Fibroblast of skin of back (primary cell): ENCODE measurements at regions not wholly inside any gene's neighbourhood (a gene's known extent, or its start where the extent isn't known, plus 50 kb on each side); places are given as distances from the start of the nearest gene placed in this dataset.

Source experiments
- DNase-seq: peaks from one replicate; pipeline ENCODE4 v3.0.0-alpha.2; 2013

DNA sequence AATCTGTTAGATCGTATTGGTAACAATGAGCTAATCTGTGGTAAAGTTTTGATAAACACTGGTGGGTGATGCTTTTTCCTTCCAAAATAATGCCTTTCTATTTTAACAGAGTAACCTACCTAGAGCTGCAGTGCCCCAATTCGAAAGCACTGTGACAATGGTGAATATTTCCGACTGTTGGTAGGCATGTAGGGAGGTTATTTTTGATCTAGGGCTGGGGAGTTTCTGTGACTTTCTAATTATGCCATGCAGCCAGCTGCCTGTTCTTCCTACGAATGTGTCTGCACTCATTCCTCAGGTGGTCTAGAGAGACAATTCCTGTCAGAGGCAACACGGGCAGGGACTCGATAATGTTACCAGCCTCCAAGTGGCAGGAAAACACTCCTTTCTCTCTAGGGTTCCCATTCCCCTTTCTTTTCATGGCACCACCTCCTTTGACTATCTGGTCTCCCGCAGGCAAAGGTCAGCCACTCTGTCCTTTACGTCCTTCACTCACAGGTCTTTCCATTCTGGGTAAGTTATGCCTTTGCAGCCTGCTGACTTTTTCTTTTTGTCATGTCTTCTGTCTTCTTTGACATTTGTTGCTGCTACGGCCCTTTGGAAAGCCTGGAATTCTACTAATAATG, 167.2 kb upstream of the MGAT5 start:
- DNase-seq = no peak

DNA sequence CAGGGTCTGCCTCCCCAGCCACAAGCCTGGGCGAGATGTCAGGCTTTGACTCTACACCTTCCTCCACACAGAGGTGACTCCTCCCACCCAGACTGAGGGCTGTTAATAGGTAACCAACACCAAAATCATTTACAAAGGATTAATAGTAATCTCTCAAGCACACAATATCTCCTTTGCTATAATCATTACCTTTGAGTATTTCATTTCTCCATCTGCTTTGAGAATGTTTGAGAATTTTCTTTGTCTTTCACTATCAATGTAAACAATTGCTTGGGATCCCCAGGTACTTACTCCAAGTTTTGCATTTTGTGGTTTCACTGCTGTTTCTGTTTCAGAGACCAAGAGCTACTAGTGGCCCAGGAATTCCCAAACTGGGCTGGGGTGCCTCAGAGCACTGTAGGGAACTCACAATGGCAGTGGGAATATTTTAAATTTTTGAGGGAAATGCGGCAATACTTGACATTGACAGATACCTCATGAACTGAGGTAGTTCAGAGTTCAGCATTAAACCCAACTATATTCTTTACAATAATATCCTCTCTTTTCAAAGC, 166.4 kb upstream of the MGAT5 start:
- DNase-seq = no peak

DNA sequence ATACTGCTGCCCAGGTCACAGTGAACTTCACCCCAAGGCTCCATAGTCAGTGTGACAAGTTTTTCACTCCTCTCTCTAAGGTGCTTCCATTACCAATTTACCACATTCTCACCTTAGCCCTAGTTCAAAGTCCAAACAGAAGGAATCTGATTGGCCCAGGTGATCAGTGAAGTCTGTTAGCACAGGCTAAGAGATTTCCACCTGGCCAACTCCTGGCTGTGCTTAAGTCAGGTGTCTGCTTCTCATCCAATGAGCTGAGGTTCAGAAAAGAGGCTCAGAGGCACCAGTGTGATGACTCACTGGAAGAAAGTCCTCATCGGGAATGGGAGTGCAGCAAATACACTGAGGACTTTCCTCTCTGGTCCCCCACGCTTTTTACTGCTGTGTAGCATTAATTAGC, 164.4 kb upstream of the MGAT5 start:
- DNase-seq = no peak

DNA sequence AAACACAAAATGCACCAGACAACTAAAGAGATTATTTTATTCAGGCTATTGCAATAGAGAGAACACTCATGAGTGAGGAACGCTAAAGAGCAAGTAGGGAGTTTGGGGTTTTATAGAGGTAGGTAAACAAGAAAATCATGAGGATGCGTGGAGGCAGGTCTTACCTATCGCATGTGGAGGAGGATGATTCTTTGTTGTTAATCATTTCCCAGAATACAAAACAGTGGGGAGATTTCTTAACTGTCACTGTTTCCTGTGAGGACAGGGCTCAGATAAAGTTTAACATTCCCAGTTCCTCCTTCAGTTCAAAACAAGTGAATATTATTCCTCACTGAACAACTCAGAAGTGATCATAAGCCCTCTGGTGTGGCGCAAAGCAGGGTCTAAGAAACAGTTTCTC, 156.1 kb upstream of the MGAT5 start:
- DNase-seq = no peak

DNA sequence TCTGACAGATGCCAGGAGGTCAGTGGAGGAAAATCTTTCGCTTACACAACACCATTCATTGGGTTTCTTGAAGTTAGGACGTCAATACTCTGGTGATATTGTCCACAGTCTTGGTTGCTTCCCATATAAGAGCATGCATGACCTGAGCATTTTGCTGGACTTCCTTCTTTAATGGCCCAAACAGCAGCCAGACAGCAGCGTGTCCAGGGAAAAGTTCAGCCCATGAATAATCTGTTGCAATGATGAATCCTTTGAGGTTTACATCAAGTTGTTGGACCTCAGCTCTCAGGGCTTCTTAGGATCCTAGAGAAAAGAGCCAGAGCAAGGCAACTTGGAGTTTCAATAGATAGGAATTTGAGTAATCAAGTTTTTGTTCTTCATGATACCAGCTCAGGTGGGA, 155.6 kb upstream of the MGAT5 start:
- DNase-seq = no peak

DNA sequence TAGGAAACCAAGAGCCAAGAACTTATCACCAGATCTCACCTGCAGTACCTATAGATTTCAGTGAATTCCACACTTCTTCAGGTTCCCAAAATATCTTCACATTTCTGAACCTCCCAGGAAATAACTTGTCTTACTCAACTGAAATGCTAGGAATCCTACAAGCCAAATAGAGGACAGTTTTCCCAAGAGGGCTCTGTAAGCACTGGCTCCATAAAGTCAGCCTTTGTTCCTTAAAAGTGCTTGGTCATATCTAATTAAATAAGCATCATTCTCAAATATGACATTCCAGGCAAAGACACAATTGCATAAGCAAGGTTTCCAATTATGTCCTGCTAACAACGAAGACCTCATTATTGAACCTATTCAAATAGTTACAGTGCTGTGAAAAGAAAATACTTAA, 154.6 kb upstream of the MGAT5 start:
- peak; percentile 44 for DNase-seq

DNA sequence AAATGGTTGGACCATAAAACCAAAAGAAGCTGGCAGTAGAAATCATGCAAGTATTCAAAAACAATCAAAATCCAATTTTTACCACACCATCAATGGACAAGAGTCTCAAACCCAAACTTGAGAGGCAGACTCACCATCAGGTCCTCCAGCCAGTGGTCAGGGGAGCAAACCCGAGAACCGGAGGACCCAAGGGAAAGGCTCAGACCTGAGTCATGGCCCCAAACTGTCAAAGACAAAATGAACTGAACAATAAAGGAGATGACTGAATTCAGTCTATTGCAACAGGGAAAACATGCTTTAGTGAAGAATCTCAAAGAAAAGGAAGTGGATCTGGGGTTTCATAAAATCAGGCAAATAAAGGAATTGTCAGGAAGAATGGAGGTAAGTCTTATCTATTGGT, 150.7 kb upstream of the MGAT5 start:
- peak; percentile 23 for DNase-seq

DNA sequence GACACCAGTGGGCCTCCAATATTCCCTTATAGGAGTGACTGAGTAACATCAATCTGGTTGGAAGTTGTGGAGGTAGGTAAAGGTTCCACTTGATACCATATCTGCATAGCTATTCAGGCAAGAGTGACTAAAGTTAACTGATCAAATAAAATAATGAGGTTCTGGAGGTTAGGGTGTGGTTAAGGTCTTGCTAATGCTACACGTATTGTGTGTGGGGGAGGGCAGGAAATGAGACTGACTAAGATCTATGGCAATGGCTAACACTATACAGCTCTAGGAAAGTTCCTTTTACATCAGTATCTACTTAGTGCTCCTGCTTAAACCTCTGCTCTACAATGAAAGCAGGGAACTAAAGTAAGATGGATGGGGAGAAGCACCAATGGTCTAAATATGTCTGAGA, 149.1 kb upstream of the MGAT5 start:
- DNase-seq = no peak

DNA sequence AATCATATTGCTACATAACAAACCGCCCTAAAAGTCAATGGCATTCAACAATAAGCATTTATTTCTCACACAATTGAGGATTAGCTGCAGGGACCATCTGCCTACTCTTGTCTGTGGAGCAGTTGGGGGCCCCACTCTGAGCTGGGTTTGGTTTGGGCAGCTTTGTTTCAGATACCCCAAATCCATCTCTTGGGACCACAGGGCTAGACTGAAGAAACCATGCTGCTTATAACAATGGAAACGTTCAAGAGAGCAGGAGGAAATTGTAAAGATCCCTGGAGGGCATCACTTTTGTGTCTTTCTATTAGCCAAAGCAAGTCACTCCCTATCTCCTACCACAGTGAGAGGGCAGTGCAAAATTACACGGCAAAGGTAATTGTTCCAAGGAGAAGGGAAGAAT, 146.5 kb upstream of the MGAT5 start:
- no peak for DNase-seq

DNA sequence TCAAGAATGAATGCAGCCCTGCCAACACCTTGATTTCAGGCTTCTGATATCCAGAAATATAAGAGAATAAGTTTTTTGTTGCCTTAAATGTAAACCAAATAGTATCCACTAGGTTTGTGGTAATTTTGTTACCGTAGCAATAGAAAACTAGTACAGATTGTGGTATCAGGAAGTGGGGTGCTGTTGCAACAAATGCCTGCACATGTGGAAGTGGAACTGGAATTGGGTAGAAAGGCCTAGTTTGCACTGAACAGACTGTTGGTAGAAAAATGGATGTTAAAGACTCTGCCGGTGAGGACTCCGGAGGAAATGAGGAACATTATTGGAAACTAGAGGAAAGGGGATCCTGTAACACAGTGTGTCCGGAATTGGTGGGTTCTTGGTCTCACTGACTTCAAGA, 145.8 kb upstream of the MGAT5 start:
- DNase-seq = no peak

DNA sequence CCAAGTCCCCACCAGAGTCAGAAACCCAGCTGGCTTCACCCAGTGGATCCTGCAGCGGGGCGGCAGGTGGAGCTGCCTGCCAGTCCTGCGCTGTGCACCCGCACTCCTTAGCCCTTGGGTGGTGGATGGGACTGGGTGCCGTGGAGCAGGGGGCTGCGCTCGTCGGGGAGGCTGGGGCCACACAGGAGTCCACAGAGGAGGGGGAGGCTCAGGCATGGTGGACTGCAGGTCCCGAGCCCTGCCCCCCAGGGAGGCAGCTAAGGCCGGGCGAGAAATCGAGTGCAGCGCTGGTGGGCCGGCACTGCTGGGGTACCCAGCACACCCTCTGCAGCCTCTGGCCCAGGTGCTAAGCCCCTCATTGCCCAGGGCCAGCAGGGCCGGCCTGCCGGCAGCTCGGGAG, 144.6 kb upstream of the MGAT5 start:
- DNase-seq = no peak

DNA sequence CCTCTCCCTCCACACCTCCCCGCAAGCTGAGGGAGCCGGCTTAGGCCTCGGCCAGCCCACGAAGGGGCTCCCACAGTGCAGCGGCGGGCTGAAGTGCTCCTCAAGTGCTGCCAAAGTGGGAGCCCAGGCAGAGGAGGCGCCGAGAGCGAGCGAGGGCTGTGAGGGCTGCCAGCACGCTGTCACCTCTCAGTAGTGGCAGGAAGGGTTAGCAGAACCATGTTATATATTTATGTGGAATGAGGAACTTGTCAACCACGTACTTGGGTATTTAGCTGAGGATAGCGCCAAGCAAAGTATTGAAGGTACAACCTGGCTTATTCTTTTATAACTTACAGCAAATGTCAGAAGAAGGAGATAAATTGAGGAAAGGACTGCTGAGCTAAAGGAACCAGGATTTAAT, 144.1 kb upstream of the MGAT5 start:
- DNase-seq = no peak

DNA sequence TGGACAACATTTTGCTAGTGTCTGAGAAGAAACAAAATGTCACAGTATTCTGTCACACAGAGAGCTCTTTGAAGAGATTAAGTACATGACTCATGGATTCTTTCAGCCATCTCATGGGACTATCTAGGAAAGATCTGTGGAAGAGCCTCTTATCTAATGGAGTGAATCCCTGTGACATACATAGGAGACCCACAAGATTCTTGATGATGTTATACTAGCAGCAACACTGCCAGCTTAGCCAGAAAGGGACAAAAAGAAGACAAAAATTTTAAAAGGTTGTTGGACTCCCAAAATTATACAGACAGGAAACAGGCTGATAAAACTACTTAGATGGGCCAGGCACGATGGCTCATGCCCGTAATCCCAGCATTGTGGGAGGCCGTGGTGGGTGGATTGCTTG, 143.3 kb upstream of the MGAT5 start:
- DNase-seq = no peak

DNA sequence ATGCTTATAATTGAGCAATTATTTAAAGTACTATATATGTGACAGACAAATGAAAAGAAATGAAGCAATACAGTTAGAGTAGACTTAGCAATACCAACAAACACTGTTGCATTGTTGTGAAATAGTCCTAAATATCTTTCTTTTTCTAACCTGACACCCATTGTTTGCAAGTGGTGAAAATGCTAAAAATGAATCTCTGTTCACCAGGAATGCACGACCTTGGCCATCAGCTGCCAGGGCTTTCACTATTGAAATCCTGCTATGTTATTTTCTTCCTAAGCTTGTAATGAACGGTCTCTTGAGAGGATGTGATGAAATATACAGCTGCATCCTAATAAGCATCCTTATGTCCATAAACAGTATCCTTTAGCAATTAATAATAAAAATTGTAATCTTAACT, 136.2 kb upstream of the MGAT5 start:
- DNase-seq = no peak

DNA sequence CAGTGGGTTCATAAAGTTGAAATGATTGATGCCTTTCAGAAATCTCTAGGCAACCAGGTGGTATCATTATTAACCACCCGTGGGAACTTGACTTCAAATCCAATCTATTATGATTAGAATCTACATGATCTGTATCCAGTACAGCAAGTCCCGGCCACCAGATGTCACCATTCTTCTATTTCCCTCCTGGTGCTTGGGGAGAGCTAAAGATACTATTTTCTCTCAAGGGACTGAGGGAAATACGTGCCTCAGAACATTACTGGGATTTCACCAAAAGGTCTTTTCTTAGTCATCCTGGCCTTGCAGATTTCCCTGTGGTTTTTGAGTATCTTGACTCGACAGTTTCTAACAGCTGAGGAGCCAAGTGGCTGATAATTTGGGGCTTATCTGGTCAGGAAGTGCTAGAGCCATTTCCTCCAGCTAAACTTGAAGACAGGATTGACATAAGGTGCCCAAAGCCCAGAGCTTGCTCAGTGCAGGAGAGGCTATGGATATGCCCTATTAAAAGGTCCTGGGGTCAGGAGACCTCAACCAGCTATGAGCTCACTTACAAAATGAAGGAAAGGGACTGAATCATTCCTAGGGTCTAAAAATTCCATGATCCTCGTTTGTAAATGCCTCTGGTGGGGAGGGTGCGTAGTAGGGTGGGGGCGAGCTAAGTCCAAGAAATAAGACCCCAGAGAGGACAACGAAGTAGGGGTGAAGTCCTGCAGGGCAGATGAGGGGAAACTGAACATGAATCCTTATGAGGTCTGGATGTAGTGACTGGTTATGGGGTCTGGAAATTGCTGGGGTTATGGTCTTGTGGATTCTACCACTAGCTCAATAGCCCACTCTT, 135.4 kb upstream of the MGAT5 start:
- peak; percentile 98 for DNase-seq

DNA sequence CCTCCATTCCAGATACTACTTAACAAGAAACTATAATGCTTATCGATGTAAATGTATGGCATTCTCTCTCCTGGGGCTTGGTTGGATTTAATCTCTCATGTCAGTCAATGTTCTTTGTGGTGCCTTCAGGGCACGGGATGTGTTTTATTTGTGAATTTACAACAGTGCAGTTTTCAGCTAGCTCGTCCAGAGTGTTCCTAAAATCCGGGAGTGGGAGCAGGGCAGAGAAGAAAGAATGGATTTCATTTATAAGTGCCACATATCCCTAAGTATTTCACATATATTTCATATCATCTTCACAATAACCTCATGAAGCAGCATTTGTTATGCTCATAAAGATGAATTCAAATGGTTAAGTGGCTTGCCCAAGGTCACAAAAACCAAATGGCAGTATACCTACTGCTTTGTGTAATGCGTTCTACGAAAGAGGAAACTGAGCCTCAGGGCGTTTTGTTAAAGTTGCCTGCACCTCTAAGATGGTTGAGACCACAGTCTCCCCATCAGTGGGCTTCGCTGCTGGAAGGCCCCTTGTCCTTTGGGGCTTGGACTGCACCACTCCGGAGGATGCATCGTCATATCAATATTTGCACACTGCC, 134.7 kb upstream of the MGAT5 start:
- DNase-seq = no peak

DNA sequence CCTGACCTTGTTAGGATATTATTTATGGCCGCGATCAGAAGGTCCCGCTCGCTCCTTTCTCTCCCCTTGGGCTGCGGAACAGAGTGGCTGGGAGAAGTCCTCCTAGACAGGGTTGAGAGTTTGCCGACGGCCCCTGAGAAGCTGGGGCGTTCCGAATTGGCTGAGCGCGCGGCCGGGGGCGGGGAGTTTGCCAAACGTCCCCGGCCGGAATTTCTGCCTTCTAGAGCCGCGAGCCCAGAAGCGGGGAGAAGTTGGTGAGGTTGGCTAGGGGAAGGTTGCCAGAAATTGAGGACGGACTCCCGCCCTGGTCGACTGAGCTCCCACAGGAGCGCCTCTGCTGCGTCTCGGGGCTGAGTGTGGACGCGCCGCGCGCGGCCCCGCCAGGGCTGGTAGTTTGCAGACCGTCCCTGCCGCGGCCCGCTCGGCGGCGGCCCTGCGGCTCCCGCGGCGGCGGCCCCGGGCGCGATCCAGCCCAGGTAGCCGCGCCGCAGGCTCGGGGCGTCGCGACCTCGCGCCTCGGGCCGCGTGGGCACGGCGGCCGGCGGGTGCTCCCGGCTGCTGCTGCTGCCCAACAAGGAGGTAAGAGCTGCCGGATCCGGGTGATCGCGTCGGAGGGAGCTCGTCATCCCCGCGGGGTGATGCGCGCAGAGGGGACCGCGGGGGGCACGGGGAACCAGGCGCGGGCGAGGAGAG, 134.0 kb upstream of the MGAT5 start:
- peak; percentile 95 for DNase-seq

DNA sequence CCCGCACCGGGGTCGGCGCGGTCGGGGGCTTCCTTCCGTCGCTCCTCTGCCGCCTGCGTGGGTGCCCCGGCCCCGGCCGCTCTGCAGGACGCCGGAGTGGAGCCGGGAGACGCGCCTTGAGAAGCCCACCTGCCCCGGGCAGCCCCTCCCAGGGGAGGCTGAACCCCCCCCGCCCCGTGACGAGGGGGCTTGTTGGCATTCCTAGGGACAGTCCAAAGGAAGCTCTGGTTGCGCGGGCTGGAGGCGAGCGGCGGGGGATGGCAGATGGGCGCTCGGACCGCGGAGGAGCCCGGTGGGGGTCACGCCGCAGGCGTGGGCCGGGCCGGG, 133.5 kb upstream of the MGAT5 start:
- DNase-seq = no peak

DNA sequence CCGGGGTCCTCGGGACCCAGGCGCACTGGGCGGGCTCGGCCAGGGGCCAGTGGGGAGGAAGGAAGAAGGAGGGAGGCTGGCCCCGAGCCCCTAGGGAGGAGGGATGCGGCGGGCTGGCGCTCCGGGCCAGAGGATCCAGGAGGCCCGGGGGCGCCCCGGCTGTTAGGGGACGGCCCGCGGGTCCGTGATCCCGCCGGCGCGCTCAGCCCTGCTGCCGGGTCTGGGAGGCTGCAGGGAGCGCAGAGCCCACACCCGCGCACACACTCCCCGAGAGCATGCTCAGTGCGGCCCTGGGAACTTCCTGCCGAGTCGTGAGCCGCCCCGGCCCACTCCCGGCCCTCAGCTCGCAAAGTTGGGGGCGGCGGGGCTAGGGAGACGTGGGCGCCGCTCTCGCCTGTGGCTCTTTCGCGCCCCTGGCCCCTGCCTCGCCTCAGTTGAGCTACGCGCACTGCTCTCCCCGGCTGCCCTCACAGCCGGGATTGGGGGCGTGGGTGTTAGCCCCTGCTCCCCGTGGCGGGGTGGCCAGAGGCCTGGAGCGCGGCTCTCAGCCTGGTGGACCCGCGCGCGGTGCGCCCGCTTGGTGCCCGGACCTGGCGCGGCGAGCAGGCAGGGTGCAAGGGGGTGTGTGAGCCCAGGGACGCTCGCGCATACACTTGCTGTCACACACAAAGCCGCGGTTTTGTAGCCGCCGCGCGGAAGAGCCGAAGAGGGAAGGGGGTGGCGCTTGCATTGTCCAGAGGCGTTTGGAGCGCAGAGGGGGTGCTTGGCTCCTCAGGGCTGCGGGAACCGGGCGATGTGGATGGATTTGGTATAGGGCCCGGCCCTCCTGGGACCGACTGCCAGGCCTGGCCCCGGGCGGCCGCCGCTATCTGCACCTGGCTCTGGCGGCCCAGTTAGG, 132.9 kb upstream of the MGAT5 start:
- peak; percentile 76 for DNase-seq

DNA sequence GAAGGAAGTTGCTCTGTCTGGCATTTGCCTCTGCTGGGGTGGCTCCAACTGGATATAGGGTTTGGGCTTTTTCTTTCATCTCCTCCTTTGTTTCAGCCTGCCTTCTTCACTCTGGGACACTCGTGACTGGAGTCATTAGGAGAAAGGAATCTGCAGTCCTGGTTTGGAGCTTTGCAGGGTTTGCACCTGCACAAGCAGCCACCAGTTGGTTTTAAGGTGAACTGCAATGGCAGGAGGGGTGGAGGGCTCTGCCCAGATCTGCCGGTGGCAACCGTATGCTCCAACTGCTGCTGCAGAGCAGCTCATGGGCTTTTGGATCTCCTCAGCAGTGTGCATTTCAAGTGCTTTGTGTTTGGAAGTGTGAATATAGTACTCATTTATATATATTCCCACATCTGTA, 131.3 kb upstream of the MGAT5 start:
- no peak for DNase-seq

DNA sequence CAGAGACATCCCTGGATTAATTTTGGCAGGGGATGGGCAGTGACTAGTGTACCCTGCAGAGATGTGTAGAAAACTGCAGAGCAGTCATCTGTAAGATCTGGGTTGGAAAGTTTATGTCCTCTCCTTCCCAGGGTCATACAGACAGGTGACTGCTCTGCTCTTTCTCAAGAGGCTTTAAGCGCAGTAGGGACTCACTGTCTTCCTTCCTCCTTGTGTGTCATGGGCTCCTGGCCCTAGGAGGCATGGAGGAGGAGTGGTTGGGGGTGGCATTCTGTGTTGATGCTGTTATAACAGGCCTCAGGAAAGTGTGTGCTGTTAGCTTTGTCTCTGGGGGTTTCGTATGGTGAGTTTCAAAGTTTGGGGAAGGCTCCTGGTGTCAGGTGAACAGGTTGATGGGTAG, 130.5 kb upstream of the MGAT5 start:
- no peak for DNase-seq

DNA sequence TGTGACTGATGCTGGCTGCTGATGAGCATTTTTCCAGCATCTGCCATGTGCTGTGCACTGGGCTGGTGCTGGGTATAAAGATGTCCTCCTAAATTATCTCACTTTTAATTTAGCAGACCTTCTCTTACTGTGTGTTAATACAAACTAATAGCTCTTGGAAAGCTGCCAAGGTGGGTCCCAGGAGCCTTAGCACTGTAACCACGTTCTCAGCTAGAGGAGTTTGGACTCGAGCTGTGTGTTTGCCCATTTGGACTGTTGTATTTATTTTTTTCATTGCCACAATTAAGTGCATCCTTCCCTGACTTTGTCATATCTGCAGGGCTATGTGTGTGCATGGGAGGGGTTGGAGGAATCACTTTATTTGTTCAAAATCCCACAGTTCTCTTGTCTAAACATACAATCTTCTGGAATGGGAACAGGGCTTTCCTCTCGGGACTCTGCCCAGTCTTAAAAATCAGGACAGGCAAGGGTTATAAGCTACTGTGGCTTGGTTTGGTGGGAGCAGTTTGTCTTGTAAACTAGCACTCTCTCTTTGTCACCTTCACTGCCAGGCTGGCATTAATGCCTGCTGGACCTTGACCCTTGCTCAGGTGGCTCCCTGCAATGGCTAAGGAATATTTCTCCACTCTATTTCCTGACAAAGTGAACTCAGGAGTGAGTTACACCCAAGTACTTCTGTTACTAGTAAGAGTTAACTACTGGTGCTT, 129.7 kb upstream of the MGAT5 start:
- DNase-seq = peak; percentile 48
